ENCODE measurements at regions not wholly inside any gene's neighbourhood (a gene's known extent, or its start where the extent isn't known, plus 50 kb on each side); places are given as distances from the start of the nearest gene placed in this dataset.

- H3K27ac ChIP-seq (ENCODE audit: low read depth) = no peak overlapping the region
- H3K27ac Mint-ChIP-seq = peak overlapping the region; percentile 58; the same call in 1 of the 2 replicates
- H3K27me3 ChIP-seq (ENCODE audit: insufficient read depth) = no peaks in the 10 kb centered on the region
- H3K4me1 Mint-ChIP-seq = peaks cover 43% of the 10 kb centered on the region
- no peaks in the 10 kb centered on the region for H3K9me2 ChIP-seq (ENCODE audit: insufficient read depth)
- DNase-seq (ENCODE audit: low spot score) (no peak), ATAC-seq (peak; percentile 36)
- TF ChIP-seq CREB1 (CRISPR knock-in tag; IDR thresholded peaks at IDR 0.05; ENCODE audit: low read depth) (no peak), ETS1 (IDR thresholded peaks at IDR 0.05) (no peak), EZH2phosphoT487 (IDR thresholded peaks at IDR 0.05; ENCODE audit: unreplicated experiment) (no peak), ZNF331 (CRISPR knock-in tag; IDR thresholded peaks at IDR 0.05; ENCODE audit: low read depth) (no peak), REST (IDR thresholded peaks at IDR 0.05; ENCODE audit: unreplicated experiment) (no peak), CTCF (conservative IDR thresholded peaks at IDR 0.05; ENCODE audit: low read depth in 2 of 2) (no peak), ZNF114 (CRISPR knock-in tag; IDR thresholded peaks at IDR 0.05) (no peak), POLR2AphosphoS5 (IDR thresholded peaks at IDR 0.05; ENCODE audit: low read depth) (no peak), NANOG (IDR thresholded peaks at IDR 0.05; ENCODE audit: borderline replicate concordance) (no peak), JUNB (IDR thresholded peaks at IDR 0.05; ENCODE audit: unreplicated experiment) (no peak), EZH2 (IDR thresholded peaks at IDR 0.05; ENCODE audit: low read depth, unreplicated experiment) (no peak), STAT1 (IDR thresholded peaks at IDR 0.05; ENCODE audit: unreplicated experiment) (no peak), ZNF462 (CRISPR knock-in tag; IDR thresholded peaks at IDR 0.05) (no peak)
- no peak overlapping the region for H3K4me3 ChIP-seq
- H4K20me1 ChIP-seq (replicated peaks; ENCODE audit: insufficient read depth) = no peaks in the 10 kb centered on the region
- no peaks in the 10 kb centered on the region for H3K36me3 Mint-ChIP-seq (ENCODE audit: low read depth)
- no peak overlapping the region for H3K4me3 Mint-ChIP-seq
- H2AFZ ChIP-seq = peak overlapping the region; percentile 86
- no peaks in the 10 kb centered on the region for H3K27me3 Mint-ChIP-seq (ENCODE audit: insufficient read depth, low read depth, poor library complexity)
- H3K4me2 ChIP-seq = no peak overlapping the region
- H3K9me3 Mint-ChIP-seq = no peaks in the 10 kb centered on the region
- H3K79me2 ChIP-seq (replicated peaks; ENCODE audit: insufficient read depth) = no peaks in the 10 kb centered on the region
- H3F3A ChIP-seq (replicated peaks; ENCODE audit: low read depth) = no peaks in the 10 kb centered on the region
- H3K36me3 ChIP-seq (ENCODE audit: insufficient read depth) = no peaks in the 10 kb centered on the region
- H3K4me1 ChIP-seq (ENCODE audit: insufficient read depth) = peaks cover 34% of the 10 kb centered on the region
Measured at GRCh38 chr4:104417357-104417882, 77.3 kb downstream of the CXXC4 start.

Measured in GM23338 (cell line).